Heart left ventricle (tissue), 16 donors: ENCODE measurements at regions not wholly inside any gene's neighbourhood (a gene's known extent, or its start where the extent isn't known, plus 50 kb on each side); places are given as distances from the start of the nearest gene placed in this dataset.

ENCODE experiments used
- ATAC-seq, 4 donors: fragments of 200-7000 bp; cut with Tn5 transposase; one replicate each; pipeline ENCODE4 v1.9.1; 2020 to 2022; ENCODE audit warnings: moderate library complexity in 4 of 4, mild to moderate bottlenecking in 3 of 4, moderate number of reproducible peaks in 1 of 4
- DNase-seq, 5 donors: peaks; one replicate each; pipeline ENCODE4 v3.0.0-alpha.2; 2020
- H3K27ac ChIP-seq, 12 donors: fragments of 200-600 bp; sonication (generic) in 4 of 12; one replicate each; pipeline versions ENCODE4 v1.5.0 to v1.8.0; 2016 to 2022; ENCODE audit warnings: mild to moderate bottlenecking in 2 of 12
- H3K27me3 ChIP-seq, 9 donors: fragments of 200-600 bp; sonication (generic) in 2 of 9; one replicate each; pipeline versions ENCODE4 v1.5.1 to v1.8.0; 2016 to 2022; ENCODE audit warnings: mild to moderate bottlenecking in 3 of 9
- H3K36me3 ChIP-seq, 9 donors: fragments of 200-600 bp; sonication (generic) in 2 of 9; one replicate each; pipeline versions ENCODE4 v1.5.0 to v1.8.0; 2018 to 2022; ENCODE audit warnings: mild to moderate bottlenecking in 2 of 9
- H3K4me1 ChIP-seq, 12 donors: fragments of 200-600 bp; sonication (generic) in 4 of 12; one replicate each; pipeline versions ENCODE4 v1.5.0 to v1.8.0; 2016 to 2022; ENCODE audit warnings: mild to moderate bottlenecking in 3 of 12
- H3K4me3 ChIP-seq, 12 donors: fragments of 200-600 bp; sonication (generic) in 4 of 12; one replicate each; pipeline versions ENCODE4 v1.5.0 to v1.8.0; 2017 to 2022; ENCODE audit warnings: mild to moderate bottlenecking in 9 of 12, moderate library complexity in 4 of 12
- H3K9me3 ChIP-seq, 12 donors: fragments of 200-600 bp; sonication (generic) in 4 of 12; one replicate each; pipeline versions ENCODE4 v1.5.0 to v1.8.0; 2016 to 2022; ENCODE audit warnings: mild to moderate bottlenecking in 1 of 12
- POLR2A ChIP-seq, 2 donors: fragments of 450-650 bp; IDR thresholded peaks; one replicate each; pipeline ENCODE4 v1.6.1; 2017; ENCODE audit warnings: antibody characterized with exemption in 2 of 2, mild to moderate bottlenecking in 2 of 2, moderate library complexity in 2 of 2
- WGBS, 4 donors: extraction: QIAGEN DNeasy Blood & Tissue Kit in 2 of 4; methylation state at CpG; one replicate each; pipeline versions ENCODE4 v1.1.5 to v1.1.7; 2013 to 2018; 5-methylcytosine and 5-hydroxymethylcytosine counted together
- intact Hi-C, 10 donors: fragments of 100-400 bp; cut with DNase I; formaldehyde crosslinking; loops; one replicate each; pipeline versions ENCODE4 v1.11.1 to v1.14.2; 2022
- TF ChIP-seq, protein P1 (sequence below), 12 donors: fragments of 200-600 bp; sonication (generic) in 4 of 12; IDR thresholded peaks; one replicate each; pipeline versions ENCODE4 v1.5.0 to v1.8.0; 2018 to 2022; ENCODE audit warnings: antibody characterized with exemption in 12 of 12, mild to moderate bottlenecking in 5 of 12
- donor health status: ischemic (EF 13 %, LVEDD 7.1; RV severe dilation, severe dysfunction).
- donor health status: healthy with polysubstance abuse.
- donor health status: DM: no; HTN: yes; CAD: no.
- donor health status: DM: no; HTN: no; CAD: no.
- donor health status: ischemic (EF 25% LVEDD 6.9; RV normal size, moderate dysfunction).
- donor health status: ischemic (EF 25% LVEDD 5.7; RV mildly dilated, moderate dysfunction).
- donor health status: healthy.
- donor health status: DM: yes; HTN: yes; CAD: no.
- donor health status: ischemic (EF 35%, LVEDD 5.7; RV mildly dilated, moderate dysfunction).
- donor health status: nonischemic (EF 11% LVEDD 7.7; RV severe dilation, severe dysfunction).
- donor health status: DM: yes; HTN: yes; CAD: no.
- donor health status: PGD.
- donor health status: ischemic (EF 29% LVEDD 5.4; RV normal size, mild dysfunction).
- donor health status: nonischemic (EF 23%, LVEDD 6.1; RV moderate dilation, normal function).

DNA sequence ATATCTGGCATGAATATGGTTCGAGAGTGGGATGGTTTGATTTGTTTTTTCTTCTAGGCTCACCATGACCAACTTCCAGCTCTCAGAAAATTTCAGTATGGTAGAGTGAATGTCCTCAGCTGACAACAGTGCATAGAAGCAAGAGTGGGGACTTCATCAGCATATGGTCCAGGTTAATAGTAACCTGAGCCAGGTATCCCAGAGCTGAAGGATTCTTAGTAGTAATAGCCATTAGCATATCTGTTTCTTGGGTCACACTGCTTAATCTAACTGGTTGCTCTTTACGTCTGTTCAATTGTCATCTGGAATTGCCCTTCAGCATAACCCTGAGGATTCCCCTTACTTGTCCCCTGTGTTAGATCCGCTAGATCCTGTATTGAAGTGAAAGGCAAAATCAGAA, 151.8 kb downstream of the GMNC start:
- TF ChIP-seq, protein P1, sequence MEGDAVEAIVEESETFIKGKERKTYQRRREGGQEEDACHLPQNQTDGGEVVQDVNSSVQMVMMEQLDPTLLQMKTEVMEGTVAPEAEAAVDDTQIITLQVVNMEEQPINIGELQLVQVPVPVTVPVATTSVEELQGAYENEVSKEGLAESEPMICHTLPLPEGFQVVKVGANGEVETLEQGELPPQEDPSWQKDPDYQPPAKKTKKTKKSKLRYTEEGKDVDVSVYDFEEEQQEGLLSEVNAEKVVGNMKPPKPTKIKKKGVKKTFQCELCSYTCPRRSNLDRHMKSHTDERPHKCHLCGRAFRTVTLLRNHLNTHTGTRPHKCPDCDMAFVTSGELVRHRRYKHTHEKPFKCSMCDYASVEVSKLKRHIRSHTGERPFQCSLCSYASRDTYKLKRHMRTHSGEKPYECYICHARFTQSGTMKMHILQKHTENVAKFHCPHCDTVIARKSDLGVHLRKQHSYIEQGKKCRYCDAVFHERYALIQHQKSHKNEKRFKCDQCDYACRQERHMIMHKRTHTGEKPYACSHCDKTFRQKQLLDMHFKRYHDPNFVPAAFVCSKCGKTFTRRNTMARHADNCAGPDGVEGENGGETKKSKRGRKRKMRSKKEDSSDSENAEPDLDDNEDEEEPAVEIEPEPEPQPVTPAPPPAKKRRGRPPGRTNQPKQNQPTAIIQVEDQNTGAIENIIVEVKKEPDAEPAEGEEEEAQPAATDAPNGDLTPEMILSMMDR (IDR thresholded peaks at IDR 0.05): no peak
- no peak for TF ChIP-seq POLR2A (IDR thresholded peaks at IDR 0.05)
- Histone ChIP-seq H3K4me1 (no peaks in the 10 kb centered on the region), H3K9me3 (no peaks in the 10 kb centered on the region), H3K27ac (no peak overlapping the region), H3K4me3 (no peak overlapping the region), H3K27me3 (no peaks in the 10 kb centered on the region), H3K36me3 (no peaks in the 10 kb centered on the region)
- no peak for DNase-seq
- ATAC-seq: no peak
- 78 to 83% (median 81%) methylated on average over 3 of the region's 3 CpGs for WGBS, 4 donors
- intact Hi-C loops: no loop called here

DNA sequence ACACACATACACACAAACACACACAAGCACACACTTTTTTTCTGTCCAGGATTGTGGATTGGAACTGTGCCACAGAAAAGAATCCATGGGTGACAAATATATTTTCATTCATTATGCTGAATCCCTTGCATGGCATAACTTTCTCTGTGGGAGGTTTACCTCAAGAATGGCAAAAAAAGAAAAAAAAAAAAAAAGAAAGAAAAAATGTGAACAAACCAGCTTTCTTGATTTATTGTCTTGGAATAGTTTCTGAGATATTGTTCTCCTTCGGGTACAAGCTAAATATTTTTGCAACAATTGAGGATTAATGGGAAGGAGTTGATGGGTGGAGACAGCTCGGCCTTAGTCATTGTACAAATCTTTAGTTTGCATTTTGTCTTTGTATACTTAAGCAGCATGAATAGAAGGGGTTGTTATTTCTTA, 153.1 kb downstream of the GMNC start:
- no peaks in the 10 kb centered on the region for H3K9me3 ChIP-seq
- H3K4me3 ChIP-seq: no peak overlapping the region
- intact Hi-C loops: loop anchor here in 2 of 10 donors (10.0 kb wide), 2 partner anchors 95 to 155 kb away; partner anchors contain the start of gene GMNC (in 1 of the 2)
- no peaks in the 10 kb centered on the region for H3K4me1 ChIP-seq
- 68 to 81% (median 74%) methylated on average over 2 of the region's 2 CpGs for WGBS, 4 donors
- no peak for ATAC-seq
- no peak for TF ChIP-seq POLR2A (IDR thresholded peaks at IDR 0.05)
- TF ChIP-seq, protein P1 (IDR thresholded peaks at IDR 0.05): no peak
- no peaks in the 10 kb centered on the region for H3K36me3 ChIP-seq
- H3K27ac ChIP-seq: no peak overlapping the region
- no peak for DNase-seq
- H3K27me3 ChIP-seq: no peaks in the 10 kb centered on the region
